ENCODE measurements at regions not wholly inside any gene's neighbourhood (a gene's known extent, or its start where the extent isn't known, plus 50 kb on each side); places are given as distances from the start of the nearest gene placed in this dataset.

DNA sequence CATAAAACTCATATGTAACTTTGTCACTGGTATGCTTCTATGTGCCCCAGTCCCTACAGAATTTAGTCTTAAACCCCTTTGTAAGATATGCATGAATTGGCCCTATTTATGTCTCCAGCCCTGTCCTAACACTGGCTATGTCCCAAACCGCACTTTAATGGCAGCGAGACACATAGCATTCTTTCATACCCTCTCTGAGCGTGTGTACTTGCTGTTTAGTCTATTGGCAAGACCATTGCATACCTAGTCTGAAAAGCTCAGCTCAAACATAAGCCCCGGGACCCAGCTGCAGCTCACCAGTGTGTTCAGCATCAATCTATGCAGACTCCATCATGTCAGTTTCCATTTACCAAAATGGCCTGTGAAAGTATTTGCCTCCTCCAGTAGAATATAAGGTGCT lies 1018.4 kb upstream of the TENM3 start:
- Histone ChIP-seq H3K9ac (ENCODE audit: insufficient read depth, low read length, poor library complexity, severe bottlenecking) (no peak overlapping the region), H4K20me1 (ENCODE audit: insufficient read depth, low read length) (no peaks in the 10 kb centered on the region), H3K4me3 (replicated peaks in 1 of 3; ENCODE audit: low read depth in 2 of 3, low read length in 3 of 3) (no peak overlapping the region), H3K27me3 (ENCODE audit: control insufficient read depth in 2 of 2, insufficient read depth in 2 of 2, low read length in 2 of 2) (no peaks in the 10 kb centered on the region), H3K9me3 (replicated peaks in 1 of 2; ENCODE audit: control insufficient read depth in 1 of 2, insufficient read depth in 1 of 2, low read length in 2 of 2) (no peaks in the 10 kb centered on the region), H3K27ac (ENCODE audit: low read depth in 1 of 2, low read length in 2 of 2) (no peak overlapping the region), H3K79me2 (ENCODE audit: insufficient read depth, low read length) (no peaks in the 10 kb centered on the region), H3K4me2 (replicated peaks; ENCODE audit: extremely low read depth, low read length, poor library complexity, severe bottlenecking) (no peak overlapping the region), H3K4me1 (ENCODE audit: control insufficient read depth in 1 of 2, insufficient read depth in 2 of 2, low read length in 2 of 2) (no peaks in the 10 kb centered on the region), H2AFZ (ENCODE audit: insufficient read depth, low read depth, low read length, poor library complexity, severe bottlenecking) (no peak overlapping the region), H3K36me3 (replicated peaks in 1 of 2; ENCODE audit: control insufficient read depth in 1 of 2, insufficient read depth in 2 of 2, low read length in 2 of 2) (no peaks in the 10 kb centered on the region)
- no peaks in the 10 kb centered on the region for H3K27me3 Mint-ChIP-seq (ENCODE audit: low read depth in 3 of 3)
- WGBS (ENCODE audit: insufficient coverage): 87% methylated on average over 3 of the region's 4 CpGs
- H3K4me3 Mint-ChIP-seq: no peak overlapping the region
- intact Hi-C loops (cut with micrococcal nuclease): no loop called here
- no peaks in the 10 kb centered on the region for H3K4me1 Mint-ChIP-seq
- no peak overlapping the region for H3K27ac Mint-ChIP-seq
- TF ChIP-seq, protein P1, sequence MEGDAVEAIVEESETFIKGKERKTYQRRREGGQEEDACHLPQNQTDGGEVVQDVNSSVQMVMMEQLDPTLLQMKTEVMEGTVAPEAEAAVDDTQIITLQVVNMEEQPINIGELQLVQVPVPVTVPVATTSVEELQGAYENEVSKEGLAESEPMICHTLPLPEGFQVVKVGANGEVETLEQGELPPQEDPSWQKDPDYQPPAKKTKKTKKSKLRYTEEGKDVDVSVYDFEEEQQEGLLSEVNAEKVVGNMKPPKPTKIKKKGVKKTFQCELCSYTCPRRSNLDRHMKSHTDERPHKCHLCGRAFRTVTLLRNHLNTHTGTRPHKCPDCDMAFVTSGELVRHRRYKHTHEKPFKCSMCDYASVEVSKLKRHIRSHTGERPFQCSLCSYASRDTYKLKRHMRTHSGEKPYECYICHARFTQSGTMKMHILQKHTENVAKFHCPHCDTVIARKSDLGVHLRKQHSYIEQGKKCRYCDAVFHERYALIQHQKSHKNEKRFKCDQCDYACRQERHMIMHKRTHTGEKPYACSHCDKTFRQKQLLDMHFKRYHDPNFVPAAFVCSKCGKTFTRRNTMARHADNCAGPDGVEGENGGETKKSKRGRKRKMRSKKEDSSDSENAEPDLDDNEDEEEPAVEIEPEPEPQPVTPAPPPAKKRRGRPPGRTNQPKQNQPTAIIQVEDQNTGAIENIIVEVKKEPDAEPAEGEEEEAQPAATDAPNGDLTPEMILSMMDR (IDR thresholded peaks at IDR 0.05): no peak
- DNase-seq: no peak
- no peaks in the 10 kb centered on the region for H3K36me3 Mint-ChIP-seq
- H3K9me3 Mint-ChIP-seq: peaks cover 0 to 3% (median 0%) of the 10 kb centered on the region in 7 donors

DNA sequence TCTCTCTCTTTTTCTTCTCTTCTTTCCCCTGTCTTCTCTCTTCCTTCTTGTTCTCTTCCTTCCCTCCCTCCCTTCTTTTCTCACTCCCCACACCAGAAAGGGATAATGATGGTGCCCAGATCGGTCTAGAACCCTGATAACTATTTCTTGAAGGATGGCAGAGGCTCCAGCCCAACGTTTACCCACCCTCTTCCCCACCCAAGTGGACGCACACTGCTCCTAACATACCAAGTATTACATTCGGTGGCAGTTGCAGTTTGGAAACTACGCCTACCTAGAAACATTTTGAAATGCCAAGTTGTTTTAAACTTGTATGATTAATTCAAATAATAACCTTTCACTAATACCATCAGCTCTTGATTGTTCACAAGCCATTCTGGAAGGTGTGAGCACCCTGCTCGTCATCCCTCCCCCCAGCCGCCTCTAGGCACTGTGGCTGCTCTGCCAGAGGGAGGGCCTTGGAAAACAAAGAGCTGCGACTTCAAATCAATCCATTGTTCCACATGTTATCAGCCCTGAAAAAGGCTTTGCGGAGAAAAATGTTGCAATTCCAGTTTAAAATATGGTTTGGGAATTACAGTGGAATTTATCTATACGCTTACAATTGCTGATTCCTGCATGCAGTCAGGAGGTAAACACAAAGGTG lies 1017.5 kb upstream of the TENM3 start:
- H3K9me3 Mint-ChIP-seq: peaks cover 0 to 4% (median 0%) of the 10 kb centered on the region in 7 donors
- DNase-seq: no peak
- no peak overlapping the region for H3K9ac ChIP-seq (ENCODE audit: insufficient read depth, low read length, poor library complexity, severe bottlenecking)
- no peaks in the 10 kb centered on the region for H3K79me2 ChIP-seq (ENCODE audit: insufficient read depth, low read length)
- H3K27me3 Mint-ChIP-seq (ENCODE audit: low read depth in 3 of 3): peaks cover 0 to 2% (median 0%) of the 10 kb centered on the region in 3 donors
- H3K4me2 ChIP-seq (replicated peaks; ENCODE audit: extremely low read depth, low read length, poor library complexity, severe bottlenecking): no peak overlapping the region
- no peak overlapping the region for H3K4me3 ChIP-seq (replicated peaks in 1 of 3; ENCODE audit: low read depth in 2 of 3, low read length in 3 of 3)
- intact Hi-C loops (cut with micrococcal nuclease): no loop called here
- H3K4me3 Mint-ChIP-seq: no peak overlapping the region
- TF ChIP-seq, protein P1 (IDR thresholded peaks at IDR 0.05): no peak
- no peaks in the 10 kb centered on the region for H3K36me3 ChIP-seq (replicated peaks in 1 of 2; ENCODE audit: control insufficient read depth in 1 of 2, insufficient read depth in 2 of 2, low read length in 2 of 2)
- H3K27me3 ChIP-seq (ENCODE audit: control insufficient read depth in 2 of 2, insufficient read depth in 2 of 2, low read length in 2 of 2): no peaks in the 10 kb centered on the region
- 45% methylated on average over 4 of the region's 10 CpGs for WGBS (ENCODE audit: insufficient coverage)
- no peaks in the 10 kb centered on the region for H3K9me3 ChIP-seq (replicated peaks in 1 of 2; ENCODE audit: control insufficient read depth in 1 of 2, insufficient read depth in 1 of 2, low read length in 2 of 2)
- no peaks in the 10 kb centered on the region for H3K4me1 ChIP-seq (ENCODE audit: control insufficient read depth in 1 of 2, insufficient read depth in 2 of 2, low read length in 2 of 2)
- no peaks in the 10 kb centered on the region for H3K4me1 Mint-ChIP-seq
- H3K36me3 Mint-ChIP-seq: no peaks in the 10 kb centered on the region
- H3K27ac Mint-ChIP-seq: no peak overlapping the region
- no peak overlapping the region for H2AFZ ChIP-seq (ENCODE audit: insufficient read depth, low read depth, low read length, poor library complexity, severe bottlenecking)
- H3K27ac ChIP-seq (ENCODE audit: low read depth in 1 of 2, low read length in 2 of 2): no peak overlapping the region
- no peaks in the 10 kb centered on the region for H4K20me1 ChIP-seq (ENCODE audit: insufficient read depth, low read length)

Measured in CD14-positive monocyte (primary cell).